ENCODE measurements at regions not wholly inside any gene's neighbourhood (a gene's known extent, or its start where the extent isn't known, plus 50 kb on each side); places are given as distances from the start of the nearest gene placed in this dataset.
"Not testable (repeated sequence)": the region's sequence is repeated elsewhere in the genome, so short reads cannot be mapped to it uniquely, and the experiment has no call there.

- not testable (repeated sequence) for TF ChIP-seq POLR2A, CTCF (IDR thresholded peaks at IDR 0.05)
These were observed 78.7 kb upstream of the TNK2 start for GRCh38 chr3:195987001-195987400.
